ENCODE measurements at regions not wholly inside any gene's neighbourhood (a gene's known extent, or its start where the extent isn't known, plus 50 kb on each side); places are given as distances from the start of the nearest gene placed in this dataset.

DNA sequence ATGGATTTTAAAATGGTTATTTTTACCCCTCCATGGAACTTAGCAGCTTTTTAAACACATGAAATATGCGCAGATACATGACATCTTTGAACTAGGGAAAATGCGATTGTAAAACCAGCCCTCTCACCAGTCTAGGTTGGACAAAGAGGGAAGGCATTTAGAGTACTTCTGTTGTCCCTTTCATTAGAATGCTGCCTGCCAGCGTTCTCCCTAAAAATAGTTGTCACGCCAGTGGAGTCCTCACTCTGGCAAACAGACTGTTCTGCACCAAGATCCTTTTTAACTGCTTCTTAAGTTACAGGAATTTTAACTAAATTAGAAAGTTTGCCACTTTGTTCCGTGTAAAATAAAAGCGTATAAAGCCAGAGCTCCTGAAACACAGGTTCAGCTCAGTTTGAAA is 295.3 kb downstream of the VPS13C start:
- TF ChIP-seq, protein P1, sequence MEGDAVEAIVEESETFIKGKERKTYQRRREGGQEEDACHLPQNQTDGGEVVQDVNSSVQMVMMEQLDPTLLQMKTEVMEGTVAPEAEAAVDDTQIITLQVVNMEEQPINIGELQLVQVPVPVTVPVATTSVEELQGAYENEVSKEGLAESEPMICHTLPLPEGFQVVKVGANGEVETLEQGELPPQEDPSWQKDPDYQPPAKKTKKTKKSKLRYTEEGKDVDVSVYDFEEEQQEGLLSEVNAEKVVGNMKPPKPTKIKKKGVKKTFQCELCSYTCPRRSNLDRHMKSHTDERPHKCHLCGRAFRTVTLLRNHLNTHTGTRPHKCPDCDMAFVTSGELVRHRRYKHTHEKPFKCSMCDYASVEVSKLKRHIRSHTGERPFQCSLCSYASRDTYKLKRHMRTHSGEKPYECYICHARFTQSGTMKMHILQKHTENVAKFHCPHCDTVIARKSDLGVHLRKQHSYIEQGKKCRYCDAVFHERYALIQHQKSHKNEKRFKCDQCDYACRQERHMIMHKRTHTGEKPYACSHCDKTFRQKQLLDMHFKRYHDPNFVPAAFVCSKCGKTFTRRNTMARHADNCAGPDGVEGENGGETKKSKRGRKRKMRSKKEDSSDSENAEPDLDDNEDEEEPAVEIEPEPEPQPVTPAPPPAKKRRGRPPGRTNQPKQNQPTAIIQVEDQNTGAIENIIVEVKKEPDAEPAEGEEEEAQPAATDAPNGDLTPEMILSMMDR (IDR thresholded peaks at IDR 0.05; ENCODE audit: low read length), result no peak
- no peak for TF ChIP-seq EZH2 (IDR thresholded peaks at IDR 0.05; ENCODE audit: borderline replicate concordance, low read length)
